ENCODE measurements at regions not wholly inside any gene's neighbourhood (a gene's known extent, or its start where the extent isn't known, plus 50 kb on each side); places are given as distances from the start of the nearest gene placed in this dataset.

DNA sequence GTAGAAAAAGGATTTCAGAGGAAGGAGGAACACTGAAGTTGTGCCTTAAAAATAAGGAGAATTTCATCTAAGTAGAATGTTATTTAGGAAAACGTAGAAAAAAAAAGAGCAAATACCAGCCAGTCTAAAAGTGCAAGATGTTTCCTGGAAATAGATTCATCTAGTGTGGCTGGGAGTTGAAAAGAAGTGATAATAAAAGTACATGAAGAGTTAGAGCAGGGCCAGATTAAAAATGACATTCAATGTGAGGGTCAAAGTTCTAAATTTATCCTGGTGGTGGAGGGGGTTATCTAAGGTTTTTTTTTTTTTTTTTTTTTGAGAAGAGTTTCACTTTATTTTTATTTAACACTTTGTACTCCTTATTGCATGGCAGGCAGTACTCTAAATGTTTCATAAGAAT lies 289.3 kb downstream of the MDFIC start (continued):
- TF ChIP-seq, protein P1, sequence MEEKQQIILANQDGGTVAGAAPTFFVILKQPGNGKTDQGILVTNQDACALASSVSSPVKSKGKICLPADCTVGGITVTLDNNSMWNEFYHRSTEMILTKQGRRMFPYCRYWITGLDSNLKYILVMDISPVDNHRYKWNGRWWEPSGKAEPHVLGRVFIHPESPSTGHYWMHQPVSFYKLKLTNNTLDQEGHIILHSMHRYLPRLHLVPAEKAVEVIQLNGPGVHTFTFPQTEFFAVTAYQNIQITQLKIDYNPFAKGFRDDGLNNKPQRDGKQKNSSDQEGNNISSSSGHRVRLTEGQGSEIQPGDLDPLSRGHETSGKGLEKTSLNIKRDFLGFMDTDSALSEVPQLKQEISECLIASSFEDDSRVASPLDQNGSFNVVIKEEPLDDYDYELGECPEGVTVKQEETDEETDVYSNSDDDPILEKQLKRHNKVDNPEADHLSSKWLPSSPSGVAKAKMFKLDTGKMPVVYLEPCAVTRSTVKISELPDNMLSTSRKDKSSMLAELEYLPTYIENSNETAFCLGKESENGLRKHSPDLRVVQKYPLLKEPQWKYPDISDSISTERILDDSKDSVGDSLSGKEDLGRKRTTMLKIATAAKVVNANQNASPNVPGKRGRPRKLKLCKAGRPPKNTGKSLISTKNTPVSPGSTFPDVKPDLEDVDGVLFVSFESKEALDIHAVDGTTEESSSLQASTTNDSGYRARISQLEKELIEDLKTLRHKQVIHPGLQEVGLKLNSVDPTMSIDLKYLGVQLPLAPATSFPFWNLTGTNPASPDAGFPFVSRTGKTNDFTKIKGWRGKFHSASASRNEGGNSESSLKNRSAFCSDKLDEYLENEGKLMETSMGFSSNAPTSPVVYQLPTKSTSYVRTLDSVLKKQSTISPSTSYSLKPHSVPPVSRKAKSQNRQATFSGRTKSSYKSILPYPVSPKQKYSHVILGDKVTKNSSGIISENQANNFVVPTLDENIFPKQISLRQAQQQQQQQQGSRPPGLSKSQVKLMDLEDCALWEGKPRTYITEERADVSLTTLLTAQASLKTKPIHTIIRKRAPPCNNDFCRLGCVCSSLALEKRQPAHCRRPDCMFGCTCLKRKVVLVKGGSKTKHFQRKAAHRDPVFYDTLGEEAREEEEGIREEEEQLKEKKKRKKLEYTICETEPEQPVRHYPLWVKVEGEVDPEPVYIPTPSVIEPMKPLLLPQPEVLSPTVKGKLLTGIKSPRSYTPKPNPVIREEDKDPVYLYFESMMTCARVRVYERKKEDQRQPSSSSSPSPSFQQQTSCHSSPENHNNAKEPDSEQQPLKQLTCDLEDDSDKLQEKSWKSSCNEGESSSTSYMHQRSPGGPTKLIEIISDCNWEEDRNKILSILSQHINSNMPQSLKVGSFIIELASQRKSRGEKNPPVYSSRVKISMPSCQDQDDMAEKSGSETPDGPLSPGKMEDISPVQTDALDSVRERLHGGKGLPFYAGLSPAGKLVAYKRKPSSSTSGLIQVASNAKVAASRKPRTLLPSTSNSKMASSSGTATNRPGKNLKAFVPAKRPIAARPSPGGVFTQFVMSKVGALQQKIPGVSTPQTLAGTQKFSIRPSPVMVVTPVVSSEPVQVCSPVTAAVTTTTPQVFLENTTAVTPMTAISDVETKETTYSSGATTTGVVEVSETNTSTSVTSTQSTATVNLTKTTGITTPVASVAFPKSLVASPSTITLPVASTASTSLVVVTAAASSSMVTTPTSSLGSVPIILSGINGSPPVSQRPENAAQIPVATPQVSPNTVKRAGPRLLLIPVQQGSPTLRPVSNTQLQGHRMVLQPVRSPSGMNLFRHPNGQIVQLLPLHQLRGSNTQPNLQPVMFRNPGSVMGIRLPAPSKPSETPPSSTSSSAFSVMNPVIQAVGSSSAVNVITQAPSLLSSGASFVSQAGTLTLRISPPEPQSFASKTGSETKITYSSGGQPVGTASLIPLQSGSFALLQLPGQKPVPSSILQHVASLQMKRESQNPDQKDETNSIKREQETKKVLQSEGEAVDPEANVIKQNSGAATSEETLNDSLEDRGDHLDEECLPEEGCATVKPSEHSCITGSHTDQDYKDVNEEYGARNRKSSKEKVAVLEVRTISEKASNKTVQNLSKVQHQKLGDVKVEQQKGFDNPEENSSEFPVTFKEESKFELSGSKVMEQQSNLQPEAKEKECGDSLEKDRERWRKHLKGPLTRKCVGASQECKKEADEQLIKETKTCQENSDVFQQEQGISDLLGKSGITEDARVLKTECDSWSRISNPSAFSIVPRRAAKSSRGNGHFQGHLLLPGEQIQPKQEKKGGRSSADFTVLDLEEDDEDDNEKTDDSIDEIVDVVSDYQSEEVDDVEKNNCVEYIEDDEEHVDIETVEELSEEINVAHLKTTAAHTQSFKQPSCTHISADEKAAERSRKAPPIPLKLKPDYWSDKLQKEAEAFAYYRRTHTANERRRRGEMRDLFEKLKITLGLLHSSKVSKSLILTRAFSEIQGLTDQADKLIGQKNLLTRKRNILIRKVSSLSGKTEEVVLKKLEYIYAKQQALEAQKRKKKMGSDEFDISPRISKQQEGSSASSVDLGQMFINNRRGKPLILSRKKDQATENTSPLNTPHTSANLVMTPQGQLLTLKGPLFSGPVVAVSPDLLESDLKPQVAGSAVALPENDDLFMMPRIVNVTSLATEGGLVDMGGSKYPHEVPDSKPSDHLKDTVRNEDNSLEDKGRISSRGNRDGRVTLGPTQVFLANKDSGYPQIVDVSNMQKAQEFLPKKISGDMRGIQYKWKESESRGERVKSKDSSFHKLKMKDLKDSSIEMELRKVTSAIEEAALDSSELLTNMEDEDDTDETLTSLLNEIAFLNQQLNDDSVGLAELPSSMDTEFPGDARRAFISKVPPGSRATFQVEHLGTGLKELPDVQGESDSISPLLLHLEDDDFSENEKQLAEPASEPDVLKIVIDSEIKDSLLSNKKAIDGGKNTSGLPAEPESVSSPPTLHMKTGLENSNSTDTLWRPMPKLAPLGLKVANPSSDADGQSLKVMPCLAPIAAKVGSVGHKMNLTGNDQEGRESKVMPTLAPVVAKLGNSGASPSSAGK (IDR thresholded peaks at IDR 0.05): no peak
- TF ChIP-seq, protein P2, sequence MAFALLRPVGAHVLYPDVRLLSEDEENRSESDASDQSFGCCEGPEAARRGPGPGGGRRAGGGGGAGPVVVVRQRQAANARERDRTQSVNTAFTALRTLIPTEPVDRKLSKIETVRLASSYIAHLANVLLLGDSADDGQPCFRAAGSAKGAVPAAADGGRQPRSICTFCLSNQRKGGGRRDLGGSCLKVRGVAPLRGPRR (CRISPR knock-in tag; IDR thresholded peaks at IDR 0.05): no peak
- TF ChIP-seq, protein P3, sequence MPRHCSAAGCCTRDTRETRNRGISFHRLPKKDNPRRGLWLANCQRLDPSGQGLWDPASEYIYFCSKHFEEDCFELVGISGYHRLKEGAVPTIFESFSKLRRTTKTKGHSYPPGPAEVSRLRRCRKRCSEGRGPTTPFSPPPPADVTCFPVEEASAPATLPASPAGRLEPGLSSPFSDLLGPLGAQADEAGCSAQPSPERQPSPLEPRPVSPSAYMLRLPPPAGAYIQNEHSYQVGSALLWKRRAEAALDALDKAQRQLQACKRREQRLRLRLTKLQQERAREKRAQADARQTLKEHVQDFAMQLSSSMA (CRISPR knock-in tag; IDR thresholded peaks at IDR 0.05): no peak
- TF ChIP-seq CBFB (CRISPR knock-in tag; IDR thresholded peaks at IDR 0.05) (no peak), L3MBTL2 (IDR thresholded peaks at IDR 0.05) (no peak), KDM2B (CRISPR knock-in tag; IDR thresholded peaks at IDR 0.05) (no peak)
- TF ChIP-seq, protein P4, sequence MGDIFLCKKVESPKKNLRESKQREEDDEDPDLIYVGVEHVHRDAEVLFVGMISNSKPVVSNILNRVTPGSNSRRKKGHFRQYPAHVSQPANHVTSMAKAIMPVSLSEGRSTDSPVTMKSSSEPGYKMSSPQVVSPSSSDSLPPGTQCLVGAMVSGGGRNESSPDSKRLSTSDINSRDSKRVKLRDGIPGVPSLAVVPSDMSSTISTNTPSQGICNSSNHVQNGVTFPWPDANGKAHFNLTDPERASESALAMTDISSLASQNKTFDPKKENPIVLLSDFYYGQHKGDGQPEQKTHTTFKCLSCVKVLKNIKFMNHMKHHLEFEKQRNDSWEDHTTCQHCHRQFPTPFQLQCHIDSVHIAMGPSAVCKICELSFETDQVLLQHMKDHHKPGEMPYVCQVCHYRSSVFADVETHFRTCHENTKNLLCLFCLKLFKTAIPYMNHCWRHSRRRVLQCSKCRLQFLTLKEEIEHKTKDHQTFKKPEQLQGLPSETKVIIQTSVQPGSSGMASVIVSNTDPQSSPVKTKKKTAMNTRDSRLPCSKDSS (IDR thresholded peaks at IDR 0.05; ENCODE audit: low read depth, partially characterized antibody): no peak
- TF ChIP-seq, protein P5, sequence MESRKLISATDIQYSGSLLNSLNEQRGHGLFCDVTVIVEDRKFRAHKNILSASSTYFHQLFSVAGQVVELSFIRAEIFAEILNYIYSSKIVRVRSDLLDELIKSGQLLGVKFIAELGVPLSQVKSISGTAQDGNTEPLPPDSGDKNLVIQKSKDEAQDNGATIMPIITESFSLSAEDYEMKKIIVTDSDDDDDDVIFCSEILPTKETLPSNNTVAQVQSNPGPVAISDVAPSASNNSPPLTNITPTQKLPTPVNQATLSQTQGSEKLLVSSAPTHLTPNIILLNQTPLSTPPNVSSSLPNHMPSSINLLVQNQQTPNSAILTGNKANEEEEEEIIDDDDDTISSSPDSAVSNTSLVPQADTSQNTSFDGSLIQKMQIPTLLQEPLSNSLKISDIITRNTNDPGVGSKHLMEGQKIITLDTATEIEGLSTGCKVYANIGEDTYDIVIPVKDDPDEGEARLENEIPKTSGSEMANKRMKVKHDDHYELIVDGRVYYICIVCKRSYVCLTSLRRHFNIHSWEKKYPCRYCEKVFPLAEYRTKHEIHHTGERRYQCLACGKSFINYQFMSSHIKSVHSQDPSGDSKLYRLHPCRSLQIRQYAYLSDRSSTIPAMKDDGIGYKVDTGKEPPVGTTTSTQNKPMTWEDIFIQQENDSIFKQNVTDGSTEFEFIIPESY (CRISPR knock-in tag; IDR thresholded peaks at IDR 0.05): no peak
